ENCODE measurements at regions not wholly inside any gene's neighbourhood (a gene's known extent, or its start where the extent isn't known, plus 50 kb on each side); places are given as distances from the start of the nearest gene placed in this dataset.

GRCh38 chr3:117536006-117536405, 826.4 kb downstream of the TUSC7 start:
- no peak for DNase-seq (ENCODE audit: low read depth, low spot score)
- H3K4me3 ChIP-seq (ENCODE audit: low read depth, low read length): no peak overlapping the region
- in situ Hi-C loops (cut with HindIII; ENCODE audit: low sequenced_read_pairs): no loop called here
- TF ChIP-seq CTCF (IDR thresholded peaks at IDR 0.05; ENCODE audit: low read depth, low read length): no peak

- in situ Hi-C loops (cut with HindIII; ENCODE audit: low sequenced_read_pairs): no loop called here
- no peak for DNase-seq (ENCODE audit: low read depth, low spot score)
- TF ChIP-seq CTCF (IDR thresholded peaks at IDR 0.05; ENCODE audit: low read depth, low read length): no peak
Observed at GRCh38 chr3:117537949-117538348, 828.4 kb downstream of the TUSC7 start.

DNA sequence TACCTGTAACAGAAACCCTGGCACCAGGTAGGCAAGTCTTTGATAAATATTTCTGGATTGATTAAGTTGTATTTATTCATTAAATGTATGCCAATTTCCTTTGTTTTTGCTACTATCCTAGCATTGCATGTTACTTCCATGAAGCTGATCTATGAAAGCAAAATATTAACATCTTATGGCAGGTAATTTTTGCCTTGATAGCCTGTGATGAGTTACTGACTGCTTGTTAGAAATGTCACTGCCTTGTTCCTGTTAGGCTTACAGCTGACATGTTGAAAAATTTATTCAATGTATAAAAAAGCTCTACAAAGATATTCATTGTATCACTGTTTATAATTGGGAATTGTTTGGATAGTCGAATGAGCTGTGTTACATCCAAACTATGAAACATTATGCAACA, 830.1 kb downstream of the TUSC7 start:
- TF ChIP-seq CTCF (IDR thresholded peaks at IDR 0.05; ENCODE audit: low read depth, low read length): no peak
- no peak overlapping the region for H3K4me3 ChIP-seq (ENCODE audit: low read depth, low read length)
- DNase-seq (ENCODE audit: low read depth, low spot score): no peak
- in situ Hi-C loops (cut with HindIII; ENCODE audit: low sequenced_read_pairs): no loop called here

More at GRCh38 chr3:117537949-117538348, 828.4 kb downstream of the TUSC7 start:
- no peak overlapping the region for H3K4me3 ChIP-seq (ENCODE audit: low read depth, low read length)

DNA sequence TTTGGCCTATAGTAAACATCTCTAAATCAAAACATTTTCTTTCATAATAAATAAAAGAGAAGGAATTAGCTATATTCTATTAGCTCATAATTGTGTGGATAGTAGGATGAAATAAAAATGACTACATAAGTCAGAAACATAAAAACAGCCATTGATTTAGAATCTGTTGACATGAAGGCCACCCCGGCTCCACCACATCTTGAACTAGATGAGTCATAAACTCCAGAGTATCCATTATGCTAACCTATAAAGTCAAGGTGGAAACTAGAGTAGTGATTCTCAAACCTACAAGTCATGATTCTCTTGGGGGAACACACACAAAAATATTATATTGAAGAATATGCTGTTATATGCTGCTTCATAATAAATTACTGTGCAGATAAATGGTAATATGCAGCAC, 831.0 kb downstream of the TUSC7 start:
- no peak for DNase-seq (ENCODE audit: low read depth, low spot score)
- no peak for TF ChIP-seq CTCF (IDR thresholded peaks at IDR 0.05; ENCODE audit: low read depth, low read length)
- in situ Hi-C loops (cut with HindIII; ENCODE audit: low sequenced_read_pairs): no loop called here
- H3K4me3 ChIP-seq (ENCODE audit: low read depth, low read length): no peak overlapping the region

DNA sequence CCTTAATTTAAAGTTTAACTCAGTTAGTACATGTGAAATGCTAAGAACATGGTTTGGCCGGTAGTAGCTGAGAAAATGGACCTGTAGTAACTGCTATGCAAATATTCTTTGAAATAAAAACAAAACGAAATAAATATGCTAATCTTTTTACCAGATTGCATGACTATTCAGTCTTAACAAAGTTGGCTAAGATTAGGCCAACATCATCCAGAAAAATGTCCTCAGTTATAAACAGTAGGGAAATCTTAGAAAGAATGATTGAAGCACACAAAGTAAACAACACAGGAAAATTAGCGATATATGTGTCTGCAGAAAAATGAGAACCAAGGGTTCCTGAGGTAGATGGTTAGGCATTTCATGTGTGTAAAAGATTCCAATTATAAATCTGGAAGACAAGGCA, 832.1 kb downstream of the TUSC7 start:
- no peak for DNase-seq (ENCODE audit: low read depth, low spot score)
- no peak overlapping the region for H3K4me3 ChIP-seq (ENCODE audit: low read depth, low read length)
- in situ Hi-C loops (cut with HindIII; ENCODE audit: low sequenced_read_pairs): no loop called here
- no peak for TF ChIP-seq CTCF (IDR thresholded peaks at IDR 0.05; ENCODE audit: low read depth, low read length)

GRCh38 chr3:117543521-117543920, 833.9 kb downstream of the TUSC7 start:
- H3K4me3 ChIP-seq (ENCODE audit: low read depth, low read length): no peak overlapping the region
- in situ Hi-C loops (cut with HindIII; ENCODE audit: low sequenced_read_pairs): no loop called here
- no peak for DNase-seq (ENCODE audit: low read depth, low spot score)
- no peak for TF ChIP-seq CTCF (IDR thresholded peaks at IDR 0.05; ENCODE audit: low read depth, low read length)

DNA sequence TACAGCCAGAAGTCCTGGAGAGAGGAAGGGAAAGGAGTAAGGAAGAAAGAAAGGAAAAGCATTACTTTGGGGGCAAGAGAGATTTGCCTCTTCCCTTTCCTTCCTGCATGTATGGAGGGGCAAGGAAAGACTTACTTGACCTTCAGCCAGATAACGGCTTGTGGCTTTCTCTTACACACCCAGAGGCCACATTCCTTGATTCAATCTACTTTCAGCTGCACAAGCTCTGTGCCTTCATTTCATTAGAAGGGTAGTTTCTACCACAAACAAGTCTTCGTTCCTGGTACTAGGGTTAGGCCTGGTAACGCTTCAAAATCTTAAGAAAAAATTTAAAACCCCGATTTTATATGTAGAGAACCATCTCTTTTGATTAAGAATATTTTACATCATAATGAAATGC, 835.9 kb downstream of the TUSC7 start:
- no peak for DNase-seq (ENCODE audit: low read depth, low spot score)
- in situ Hi-C loops (cut with HindIII; ENCODE audit: low sequenced_read_pairs): no loop called here
- TF ChIP-seq CTCF (IDR thresholded peaks at IDR 0.05; ENCODE audit: low read depth, low read length): no peak
- H3K4me3 ChIP-seq (ENCODE audit: low read depth, low read length): no peak overlapping the region

Measured in astrocyte of the spinal cord (primary cell).